ENCODE measurements at regions not wholly inside any gene's neighbourhood (a gene's known extent, or its start where the extent isn't known, plus 50 kb on each side); places are given as distances from the start of the nearest gene placed in this dataset.
"Not testable (repeated sequence)": the region's sequence is repeated elsewhere in the genome, so short reads cannot be mapped to it uniquely, and the experiment has no call there.

- DNase-seq: no peak
Measured at GRCh38 chr5:36786448-36787012, 90.0 kb upstream of the NIPBL start.

GRCh38 chr5:36787365-36788093, 89.0 kb upstream of the NIPBL start:
- no peak for DNase-seq

- no peak for DNase-seq
Measured at GRCh38 chr5:36790847-36791246, 85.7 kb upstream of the NIPBL start.

GRCh38 chr5:36792560-36793180, 83.9 kb upstream of the NIPBL start:
- no peak for DNase-seq

DNA sequence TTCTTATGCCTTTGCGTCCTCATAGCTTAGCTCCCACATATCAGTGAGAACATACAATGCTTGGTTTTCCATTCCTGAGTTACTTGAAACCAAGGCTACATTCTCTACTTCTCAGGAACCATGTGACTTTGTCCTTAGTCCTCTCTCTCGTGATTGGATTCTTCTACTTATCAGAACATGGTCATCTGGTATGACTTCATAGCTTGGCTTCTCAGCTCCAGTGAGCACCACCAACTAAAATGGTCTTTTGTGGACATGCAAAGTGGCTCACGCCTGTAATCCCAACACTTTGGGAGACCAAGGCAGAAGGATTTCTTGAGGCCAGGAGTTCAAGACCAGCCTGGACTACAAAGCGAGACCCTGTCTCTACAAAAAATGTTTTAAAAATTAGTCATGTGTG, 81.2 kb upstream of the NIPBL start:
- no peak for DNase-seq

DNA sequence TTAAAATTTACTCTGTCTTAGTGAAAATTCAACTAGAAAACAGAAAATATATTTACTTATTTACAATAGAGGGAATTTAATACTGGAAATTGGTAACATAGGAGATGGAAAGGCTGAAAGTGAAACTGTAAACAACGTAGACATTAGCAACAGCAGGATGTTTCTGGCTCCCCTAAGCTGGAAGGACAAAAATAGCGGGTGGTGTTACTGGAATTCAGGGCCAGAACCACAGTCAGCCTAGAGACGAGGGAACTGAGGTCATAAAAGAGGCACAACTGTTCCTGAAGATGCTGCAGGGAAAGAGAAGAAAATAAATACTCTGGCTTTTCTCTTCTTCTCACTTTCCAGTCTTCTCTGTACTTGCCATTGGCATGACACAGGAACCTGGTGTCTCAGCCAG, 80.4 kb upstream of the NIPBL start:
- DNase-seq: no peak

GRCh38 chr5:36801523-36801922, 75.0 kb upstream of the NIPBL start:
- no peak for DNase-seq

- no peak for DNase-seq
Measured at GRCh38 chr5:36802187-36802586, 74.4 kb upstream of the NIPBL start.

DNA sequence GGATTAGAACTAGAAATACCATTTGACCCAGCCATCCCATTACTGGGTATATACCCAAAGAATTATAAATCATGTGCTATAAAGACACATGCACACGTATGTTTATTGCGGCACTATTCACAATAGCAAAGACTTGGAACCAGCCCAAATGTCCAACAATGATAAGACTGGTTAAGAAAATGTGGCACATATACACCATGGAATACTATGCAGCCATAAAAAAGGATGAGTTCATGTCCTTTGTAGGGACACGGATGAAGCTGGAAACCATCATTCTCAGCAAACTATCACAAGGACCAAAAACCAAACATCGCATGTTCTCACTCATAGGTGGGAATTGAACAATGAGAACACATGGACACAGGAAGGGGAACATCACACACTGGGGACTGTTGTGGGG, 63.3 kb upstream of the NIPBL start:
- DNase-seq: not testable (repeated sequence)

DNA sequence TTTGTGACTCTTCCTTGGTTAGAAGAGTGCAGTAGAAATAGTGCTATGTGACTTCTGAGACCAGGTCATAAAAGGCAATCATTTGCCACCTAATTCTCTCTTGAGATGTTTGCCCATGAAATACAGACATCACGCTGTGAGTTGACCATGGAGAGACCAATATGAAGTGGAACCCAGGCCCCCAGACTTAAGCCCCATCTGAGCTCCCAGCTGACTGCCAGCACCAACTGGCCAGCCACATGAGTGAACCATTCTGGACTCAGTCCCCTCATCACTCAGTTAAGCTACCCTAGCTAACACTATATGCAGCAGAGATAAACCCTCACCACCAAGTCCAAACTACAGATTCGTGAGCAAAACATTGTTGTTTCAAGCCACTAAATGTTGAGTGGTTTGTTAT, 60.7 kb upstream of the NIPBL start:
- no peak for DNase-seq

DNA sequence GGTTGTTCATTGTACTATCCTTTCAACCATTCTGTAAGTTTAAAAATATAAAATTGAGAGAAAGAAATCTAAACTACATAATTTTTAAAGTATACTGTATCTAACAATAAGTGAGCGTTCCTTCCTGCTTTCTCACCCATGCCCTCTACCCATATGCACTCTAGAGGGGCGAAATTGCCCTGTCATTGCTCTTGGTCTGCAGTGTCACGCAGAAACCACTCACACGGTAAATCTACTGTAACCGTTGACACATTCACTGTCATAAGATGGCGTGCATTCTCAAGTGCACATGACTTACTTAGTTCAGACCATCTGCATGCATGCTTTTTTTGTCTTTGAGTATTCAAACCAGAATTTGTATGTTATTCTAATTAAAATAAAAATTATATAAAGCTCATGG, 55.7 kb upstream of the NIPBL start:
- DNase-seq: no peak

DNA sequence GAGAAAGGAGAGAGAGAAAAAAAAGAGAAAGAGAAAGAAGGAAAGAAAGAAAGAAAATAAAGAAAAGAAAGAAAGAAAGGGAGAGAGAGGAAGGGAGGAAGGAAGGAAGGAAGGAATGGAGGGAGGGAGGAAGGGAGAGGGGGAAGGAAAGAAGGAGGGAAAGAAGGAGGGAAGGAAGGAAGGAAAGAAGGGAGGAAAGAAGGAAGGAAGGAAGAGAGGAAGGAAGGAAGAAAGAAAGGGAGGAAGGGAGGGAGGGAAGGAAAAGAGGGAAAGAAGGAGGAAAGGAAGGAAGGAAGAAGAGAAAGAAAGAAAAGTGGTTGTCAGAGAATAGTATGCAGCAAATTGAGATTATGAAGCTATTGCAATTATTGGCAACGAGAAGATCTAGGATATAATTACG, 49.9 kb upstream of the NIPBL start:
- no peak for DNase-seq
